ENCODE measurements at regions not wholly inside any gene's neighbourhood (a gene's known extent, or its start where the extent isn't known, plus 50 kb on each side); places are given as distances from the start of the nearest gene placed in this dataset.

- Histone ChIP-seq H3K27me3 (peaks cover 0 to 3% (median 0%) of the 10 kb centered on the region in 9 donors), H3K9me3 (no peaks in the 10 kb centered on the region), H3K36me3 (no peaks in the 10 kb centered on the region), H3K4me1 (no peaks in the 10 kb centered on the region), H3K27ac (no peak overlapping the region), H3K4me3 (no peak overlapping the region)
- WGBS, 4 donors: 86 to 96% (median 90%) methylated on average over 6 of the region's 6 CpGs
- no peak for TF ChIP-seq CTCF (IDR thresholded peaks at IDR 0.05)
- TF ChIP-seq POLR2A (IDR thresholded peaks at IDR 0.05): no peak
- DNase-seq (no peak), ATAC-seq (no peak)
- intact Hi-C loops (cut with DNase I): loop anchor here in 1 of 10 donors (10.0 kb wide), 1 partner anchor 829 kb away; no protein-coding TSS in a partner anchor
Observed at GRCh38 chr6:169923468-169924464, 172.3 kb downstream of the ERMARD start.

GRCh38 chr6:169921853-169922824 is 170.7 kb downstream of the ERMARD start:
- no peak overlapping the region for H3K4me3 ChIP-seq
- ATAC-seq: peak in 2 of 4 donors; percentile 29 to 34
- intact Hi-C loops (cut with DNase I): loop anchor here in 1 of 10 donors (10.0 kb wide), 1 partner anchor 827 kb away; no protein-coding TSS in a partner anchor
- H3K27ac ChIP-seq: no peak overlapping the region
- WGBS, 4 donors: 59 to 66% (median 65%) methylated on average over 26 to 34 of the region's 34 CpGs
- H3K4me1 ChIP-seq: no peaks in the 10 kb centered on the region
- TF ChIP-seq POLR2A (IDR thresholded peaks at IDR 0.05) (no peak), CTCF (IDR thresholded peaks at IDR 0.05) (no peak)
- H3K27me3 ChIP-seq: peaks cover 0 to 3% (median 0%) of the 10 kb centered on the region in 9 donors
- no peaks in the 10 kb centered on the region for H3K36me3 ChIP-seq
- H3K9me3 ChIP-seq: no peaks in the 10 kb centered on the region
- DNase-seq: no peak

GRCh38 chr6:169921217-169921616 is 169.8 kb downstream of the ERMARD start:
- peaks cover 0 to 7% (median 0%) of the 10 kb centered on the region in 12 donors for H3K4me1 ChIP-seq
- no peaks in the 10 kb centered on the region for H3K9me3 ChIP-seq
- no peak overlapping the region for H3K4me3 ChIP-seq
- ATAC-seq (no peak), DNase-seq (no peak)
- intact Hi-C loops (cut with DNase I): loop anchor here in 1 of 10 donors (10.0 kb wide), 1 partner anchor 826 kb away; no protein-coding TSS in a partner anchor
- H3K27me3 ChIP-seq: peaks cover 0 to 3% (median 0%) of the 10 kb centered on the region in 9 donors
- 74 to 81% (median 75%) methylated on average over 20 of the region's 20 CpGs for WGBS, 4 donors
- H3K36me3 ChIP-seq: no peaks in the 10 kb centered on the region
- no peak overlapping the region for H3K27ac ChIP-seq
- TF ChIP-seq POLR2A (IDR thresholded peaks at IDR 0.05) (no peak), CTCF (IDR thresholded peaks at IDR 0.05) (no peak)
